ENCODE measurements at regions not wholly inside any gene's neighbourhood (a gene's known extent, or its start where the extent isn't known, plus 50 kb on each side); places are given as distances from the start of the nearest gene placed in this dataset.
"Not testable (repeated sequence)": the region's sequence is repeated elsewhere in the genome, so short reads cannot be mapped to it uniquely, and the experiment has no call there.

DNA sequence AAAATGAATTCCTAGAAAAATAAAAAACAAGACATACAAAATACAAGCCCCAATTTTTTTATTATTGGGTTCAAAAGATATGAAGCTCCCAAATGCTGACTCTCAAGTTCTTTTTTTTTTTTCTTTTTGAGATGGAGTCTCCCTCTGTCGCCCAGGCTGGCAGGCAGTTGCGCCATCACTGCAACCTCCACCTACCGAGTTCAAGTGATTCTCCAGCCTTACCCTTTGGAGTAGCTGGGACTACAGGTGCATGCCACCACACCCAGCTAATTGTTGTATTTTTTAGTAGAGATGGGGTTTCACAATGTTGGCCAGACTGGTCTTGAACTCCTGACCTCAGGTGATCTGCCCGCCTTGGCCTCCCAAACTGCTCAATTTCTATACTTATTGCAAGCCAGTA lies 600.6 kb downstream of the BCOR start:
- TF ChIP-seq POLR2A, CTCF (IDR thresholded peaks at IDR 0.05): not testable (repeated sequence)

All from uterus (tissue), 2 donors.